IPS-11a (cell line): ENCODE measurements at regions not wholly inside any gene's neighbourhood (a gene's known extent, or its start where the extent isn't known, plus 50 kb on each side); places are given as distances from the start of the nearest gene placed in this dataset.

Source experiments
- H3K4me3 ChIP-seq: one replicate; pipeline ENCODE4 v1.5.1; 2013; ENCODE audit warnings: low read depth, low read length, control low read depth

DNA sequence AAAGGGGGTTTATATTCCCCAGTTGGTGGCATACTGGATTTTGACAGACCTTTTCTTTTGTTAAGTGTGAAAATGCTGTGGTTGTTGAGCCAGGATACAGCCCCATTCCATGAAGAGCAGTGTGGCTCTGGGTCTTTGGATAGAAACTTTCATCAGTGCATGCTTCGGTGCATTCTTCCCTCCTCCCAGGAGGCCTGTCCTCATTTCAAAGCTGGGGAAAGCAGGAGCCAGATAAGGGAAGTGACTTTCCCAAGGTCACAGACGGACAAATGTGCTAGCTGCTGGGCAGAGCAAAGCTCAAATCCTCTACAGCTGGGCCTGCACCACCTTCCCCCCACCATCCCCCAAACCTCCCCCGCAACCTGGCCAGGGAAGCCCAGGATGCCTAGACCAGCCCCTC, 184.5 kb upstream of the NTM start:
- no peak overlapping the region for H3K4me3 ChIP-seq

DNA sequence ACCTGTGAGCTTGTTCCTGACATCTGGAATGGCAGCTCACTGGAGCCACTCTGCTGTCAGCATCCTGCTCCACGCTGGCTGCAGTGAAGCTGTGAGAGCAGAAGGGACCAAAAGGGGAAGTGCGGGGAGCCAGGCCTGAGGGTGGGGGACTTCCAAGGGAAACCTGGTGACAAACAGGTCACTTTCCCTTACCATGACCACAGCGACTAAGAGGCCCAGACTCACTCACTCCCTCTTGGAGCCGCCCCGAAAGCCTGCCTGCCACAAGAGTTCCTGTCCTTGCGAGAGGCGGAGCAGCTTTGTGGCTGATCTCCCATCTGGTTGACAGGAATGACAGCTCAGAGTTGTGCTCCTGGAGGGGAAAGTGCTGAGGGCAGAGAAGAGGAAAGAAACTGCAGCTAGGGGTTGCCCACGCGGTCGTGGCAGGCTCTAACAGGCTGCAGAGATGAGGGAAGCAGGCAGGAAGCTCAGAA, 183.8 kb upstream of the NTM start:
- H3K4me3 ChIP-seq, result no peak overlapping the region

DNA sequence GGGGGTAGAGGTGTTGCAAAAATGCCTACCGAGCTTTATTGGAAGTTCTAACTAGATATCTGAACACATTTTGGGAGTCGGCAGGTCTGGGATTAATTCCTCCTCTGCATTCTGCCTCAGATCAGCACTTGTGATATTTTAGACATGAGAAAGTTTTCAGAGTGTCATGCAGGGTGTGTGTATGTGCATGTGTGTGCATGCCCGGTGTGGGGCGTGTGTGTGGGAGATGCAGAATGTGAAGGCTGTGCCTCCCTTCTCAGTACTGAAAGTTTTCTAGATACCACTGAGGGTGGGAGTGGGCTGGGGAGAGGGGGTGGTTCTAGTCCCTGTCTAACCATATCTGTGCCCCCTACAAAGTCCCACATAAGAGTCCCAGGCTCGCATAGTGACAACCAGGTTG, 180.0 kb upstream of the NTM start:
- H3K4me3 ChIP-seq, result no peak overlapping the region

DNA sequence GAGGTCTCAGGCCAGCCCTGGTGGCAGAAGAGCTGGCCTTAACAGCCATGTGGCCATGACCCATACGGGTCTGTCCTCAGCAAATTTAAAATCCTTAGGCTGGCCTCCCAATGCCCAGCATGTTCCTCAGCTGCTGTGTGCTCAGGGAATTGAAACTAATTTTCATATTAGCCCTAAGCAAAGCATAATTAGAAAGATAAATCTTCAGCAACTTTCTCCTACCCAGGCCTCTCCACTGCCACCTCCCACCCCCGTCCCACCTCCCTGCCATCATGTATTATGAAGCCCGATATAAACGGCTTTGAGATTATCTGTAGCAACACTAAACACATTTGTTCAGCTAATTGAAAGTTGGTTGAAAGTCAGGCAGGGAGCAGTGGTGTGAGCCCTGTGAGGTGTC, 178.8 kb upstream of the NTM start:
- no peak overlapping the region for H3K4me3 ChIP-seq

DNA sequence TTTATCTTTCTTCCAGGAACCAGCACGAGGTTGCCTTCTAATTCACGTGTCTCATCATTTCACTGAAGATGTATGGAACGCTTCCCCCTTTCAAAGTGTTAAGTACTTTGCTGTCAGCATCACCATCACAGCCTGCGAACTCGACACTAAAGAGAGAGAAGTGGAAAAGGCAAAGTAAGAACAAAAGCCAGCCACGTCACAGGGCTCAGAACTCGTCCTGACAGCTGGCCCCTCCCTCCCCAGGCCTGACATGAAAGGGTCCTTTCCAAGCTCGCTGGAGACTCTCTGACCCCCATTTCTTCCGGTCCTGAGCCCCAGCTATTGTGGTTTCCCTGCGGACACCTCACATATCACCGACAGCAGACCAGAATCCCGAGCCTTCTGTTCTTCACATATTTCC, 177.8 kb upstream of the NTM start:
- no peak overlapping the region for H3K4me3 ChIP-seq

DNA sequence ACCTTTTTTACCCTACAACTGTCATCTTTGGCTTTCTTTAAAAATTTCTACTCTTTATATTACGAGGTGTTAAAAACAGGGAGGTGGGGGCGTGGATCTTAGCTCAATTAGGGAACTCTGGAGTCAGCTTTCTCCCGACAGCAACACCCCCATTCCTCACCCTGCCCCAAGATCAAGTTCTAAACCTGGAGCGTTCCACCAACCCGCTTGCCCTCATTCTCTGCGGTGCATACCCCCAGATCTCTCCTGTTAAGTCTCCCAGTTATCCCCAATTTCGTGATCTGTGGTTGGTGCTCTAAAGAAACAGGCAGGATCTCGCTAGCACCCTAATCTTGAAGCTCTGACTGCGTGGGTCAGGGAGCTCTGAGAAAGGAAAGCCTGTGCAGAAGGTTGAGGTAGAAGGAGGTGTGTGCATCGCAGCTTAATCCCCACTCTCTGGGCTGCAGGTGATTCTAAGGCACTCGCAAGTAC, 177.3 kb upstream of the NTM start:
- no peak overlapping the region for H3K4me3 ChIP-seq

DNA sequence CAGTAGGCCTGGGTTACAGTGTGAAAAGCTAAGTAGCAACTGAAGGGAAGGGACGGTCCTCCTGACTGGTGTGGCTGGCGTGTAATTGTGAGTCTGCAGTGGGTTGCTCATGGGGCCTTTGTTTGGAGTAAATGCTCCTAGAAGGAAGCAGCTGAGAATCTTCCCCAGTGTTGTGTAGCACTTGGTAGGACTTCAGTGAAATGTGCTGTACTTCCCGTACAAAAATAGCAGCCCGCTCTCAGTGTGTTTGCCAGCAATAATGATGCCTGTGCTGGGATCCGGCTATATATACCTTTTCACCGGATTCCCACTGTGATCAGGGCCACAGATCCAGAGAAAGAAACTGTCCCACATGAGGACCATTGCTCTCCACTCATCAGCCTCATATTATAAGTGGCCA, 175.7 kb upstream of the NTM start:
- no peak overlapping the region for H3K4me3 ChIP-seq

DNA sequence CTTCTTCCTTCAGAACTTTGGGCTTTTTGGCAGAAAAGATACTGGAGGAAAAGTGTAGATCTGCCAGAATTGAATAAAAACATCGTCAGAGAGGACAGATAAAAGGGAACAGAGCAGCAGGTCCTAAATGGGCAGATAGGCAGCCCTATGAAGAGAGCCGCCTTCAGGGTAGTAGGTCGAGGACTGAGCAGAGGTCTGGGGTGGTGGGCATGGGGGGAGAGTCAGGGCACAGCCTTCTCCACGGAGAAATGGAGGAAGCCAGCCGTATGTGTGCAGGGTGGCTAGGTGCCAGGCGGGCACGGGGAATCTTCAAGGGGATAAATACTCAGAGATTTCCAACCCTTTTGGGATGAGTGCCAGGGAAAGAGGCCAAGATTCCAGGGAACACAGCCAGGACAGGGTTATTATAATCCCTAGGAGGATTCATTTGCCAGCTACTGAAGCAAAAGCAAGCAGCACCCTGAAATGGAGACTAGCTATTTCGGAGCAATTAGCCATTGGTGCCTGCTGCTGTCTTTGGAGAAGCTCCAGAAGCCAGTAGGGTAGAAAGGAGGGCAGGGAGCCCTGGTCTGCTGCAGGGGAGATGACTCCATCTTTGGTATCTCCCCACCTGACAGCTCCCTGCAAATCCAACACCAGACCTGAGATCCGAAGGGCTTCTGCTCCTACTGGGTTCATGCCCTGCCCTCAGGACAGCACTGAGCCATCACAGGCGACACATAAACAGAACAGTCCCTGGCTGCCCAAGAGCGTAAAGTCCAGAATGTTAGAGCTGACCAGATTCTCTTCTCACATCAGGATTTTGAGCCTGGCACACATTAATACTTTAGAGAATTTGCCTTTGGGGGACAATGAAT, 174.5 kb upstream of the NTM start:
- no peak overlapping the region for H3K4me3 ChIP-seq

DNA sequence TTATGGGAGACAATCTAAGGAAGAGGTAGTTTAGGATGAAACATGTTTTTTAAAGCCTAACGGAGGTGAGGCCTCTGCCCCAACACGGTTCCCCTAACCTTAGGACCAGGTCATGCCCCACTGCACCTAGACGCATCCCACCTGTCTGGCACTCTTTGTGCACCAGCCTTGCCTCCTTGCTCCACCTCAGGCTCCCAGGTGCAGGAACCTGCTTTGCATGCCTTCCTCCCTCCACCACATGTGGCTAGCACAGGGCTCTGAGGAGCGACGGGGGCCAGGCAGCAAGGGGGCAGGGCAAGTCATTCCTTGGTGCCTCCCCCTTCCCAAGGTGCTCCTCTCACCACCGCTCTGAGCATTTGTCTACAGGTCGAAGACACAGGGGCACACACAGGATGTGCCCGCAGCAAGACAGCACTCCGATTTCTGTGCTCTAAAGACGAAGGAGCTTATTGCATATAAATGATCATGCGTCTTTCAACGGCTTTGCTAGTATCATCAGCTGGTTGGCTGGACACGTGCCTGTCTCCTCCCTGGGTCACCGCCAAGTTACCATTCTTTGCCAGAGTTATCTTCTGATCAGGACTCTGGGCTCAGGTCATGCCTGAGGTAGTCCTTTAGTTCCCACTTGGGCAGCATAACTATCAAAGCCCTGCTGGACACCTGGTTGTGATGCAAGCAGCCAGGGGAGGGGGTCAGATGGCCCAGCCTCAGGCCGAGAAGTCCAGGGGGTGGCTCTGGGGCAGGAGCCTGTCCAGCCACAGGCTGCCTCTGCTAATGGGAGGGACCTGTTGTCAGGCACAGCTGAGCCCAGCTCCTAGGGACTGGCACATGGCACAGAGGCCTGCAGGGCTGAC, 172.0 kb upstream of the NTM start:
- no peak overlapping the region for H3K4me3 ChIP-seq

DNA sequence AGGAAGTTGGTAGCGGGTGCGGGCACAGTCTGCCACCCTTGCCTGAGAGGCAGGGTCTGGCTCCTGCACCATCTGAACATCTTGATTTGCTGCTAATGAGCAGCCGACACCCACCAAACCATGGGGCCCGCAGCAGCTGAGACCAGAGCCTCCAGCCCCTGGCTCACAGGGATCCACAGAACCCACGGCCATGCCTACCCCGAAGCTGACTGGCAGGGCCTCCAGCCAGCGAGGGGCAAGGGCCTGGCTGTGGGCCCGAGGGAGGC, 171.5 kb upstream of the NTM start:
- H3K4me3 ChIP-seq, result no peak overlapping the region

DNA sequence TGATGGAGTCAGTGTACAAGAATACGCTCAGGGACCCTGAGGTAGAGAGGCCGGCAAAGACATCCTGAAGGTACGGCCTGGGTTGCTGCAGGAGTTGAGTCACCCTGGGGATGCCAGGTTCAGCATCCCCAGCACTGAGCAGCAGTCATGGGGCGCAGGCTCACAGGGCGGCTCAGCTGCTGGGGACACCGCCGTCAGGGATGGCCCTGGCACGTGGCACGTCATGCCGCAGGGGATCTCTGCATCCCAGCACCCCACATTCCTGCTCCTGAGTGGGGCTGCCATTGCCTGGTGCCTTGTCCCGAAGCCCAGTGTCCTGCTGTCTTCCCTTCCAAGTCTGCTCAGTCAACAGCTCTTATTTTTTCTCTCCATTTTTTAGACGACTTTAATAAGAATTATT, 168.7 kb upstream of the NTM start:
- H3K4me3 ChIP-seq, result no peak overlapping the region

DNA sequence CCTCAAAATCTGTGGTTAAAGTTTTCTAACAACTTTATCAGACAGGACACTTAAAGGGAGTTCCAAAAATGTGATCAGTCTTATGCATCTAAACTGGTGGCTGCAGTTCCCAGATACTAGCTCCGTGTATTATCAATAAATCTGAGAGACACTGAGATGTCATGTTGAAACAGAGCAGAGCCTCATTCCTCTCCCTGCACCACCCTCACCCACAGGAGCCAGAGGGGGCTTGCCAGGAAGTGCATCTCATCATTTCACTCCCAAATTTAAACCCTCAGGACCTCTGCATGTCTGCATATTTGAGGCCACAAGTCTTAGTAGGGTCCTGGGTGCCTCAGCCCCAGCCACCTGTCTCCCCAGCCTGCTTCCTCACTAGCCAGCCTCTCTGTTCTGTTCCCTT, 167.4 kb upstream of the NTM start:
- H3K4me3 ChIP-seq, result no peak overlapping the region

DNA sequence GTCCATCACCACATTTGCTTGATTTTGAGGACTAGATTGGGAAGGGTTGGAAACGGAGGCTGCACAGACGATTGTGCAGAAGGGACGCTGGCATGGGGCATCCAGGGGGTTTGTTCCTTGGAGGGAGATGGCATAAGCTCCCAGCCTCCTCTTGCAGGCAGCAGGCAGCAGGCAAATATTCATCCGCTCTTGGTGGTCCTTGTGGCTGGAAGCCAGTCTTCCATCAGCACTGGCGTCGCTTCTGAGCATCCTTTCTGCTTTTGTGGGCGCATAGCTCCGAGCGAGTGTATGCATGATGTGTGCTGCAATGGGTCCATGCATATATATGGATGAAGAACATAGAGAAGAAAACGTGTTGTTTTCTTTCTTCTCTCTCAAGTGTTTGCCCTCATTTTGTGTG, 166.1 kb upstream of the NTM start:
- H3K4me3 ChIP-seq, result no peak overlapping the region

DNA sequence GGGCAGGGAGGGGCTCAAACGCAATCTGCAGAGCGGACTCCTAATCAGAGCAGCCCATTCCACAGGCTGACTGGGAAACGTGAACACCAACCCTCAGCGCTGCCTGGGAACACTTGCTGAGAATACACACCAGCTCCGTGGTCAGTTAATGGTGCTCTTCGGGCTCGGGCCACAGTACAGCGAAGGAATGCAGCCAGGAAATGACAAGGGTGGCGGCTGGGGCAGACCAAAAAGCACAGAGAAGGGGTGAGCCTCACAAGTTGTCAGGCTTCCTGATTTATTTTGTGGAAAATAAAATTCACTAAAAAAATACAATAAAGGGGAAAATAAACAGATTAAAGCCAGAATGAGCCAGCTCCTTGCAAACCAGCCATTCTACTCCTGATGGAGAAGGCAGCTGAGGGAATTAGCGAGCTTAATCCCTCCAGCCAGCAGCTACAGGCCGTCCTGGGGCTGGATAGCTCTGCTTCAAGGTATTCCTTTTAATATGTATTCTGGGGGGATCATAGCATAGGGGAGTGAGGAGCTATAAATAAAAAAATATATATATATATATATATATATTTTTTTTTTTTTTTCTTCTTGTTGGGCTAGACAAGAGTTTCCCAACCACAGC, 165.5 kb upstream of the NTM start:
- no peak overlapping the region for H3K4me3 ChIP-seq

DNA sequence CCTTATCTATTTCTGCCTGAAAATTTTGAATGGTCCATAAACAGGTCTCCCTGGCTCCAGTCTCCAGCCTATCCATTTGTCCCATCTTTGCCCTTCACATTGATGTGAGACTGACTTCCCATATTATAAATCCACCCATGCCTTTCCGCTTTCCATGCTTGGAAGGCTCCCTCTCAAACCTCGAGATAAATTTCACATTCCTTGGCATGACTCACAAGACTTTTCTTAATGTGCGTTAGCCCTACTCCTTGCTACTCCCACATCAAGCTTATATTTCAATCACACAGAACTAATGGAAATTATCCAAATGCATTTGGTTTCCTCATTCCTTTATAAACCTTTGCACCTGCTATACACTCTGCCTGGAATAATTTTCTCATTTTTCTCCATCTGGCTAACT, 163.7 kb upstream of the NTM start:
- H3K4me3 ChIP-seq, result no peak overlapping the region

DNA sequence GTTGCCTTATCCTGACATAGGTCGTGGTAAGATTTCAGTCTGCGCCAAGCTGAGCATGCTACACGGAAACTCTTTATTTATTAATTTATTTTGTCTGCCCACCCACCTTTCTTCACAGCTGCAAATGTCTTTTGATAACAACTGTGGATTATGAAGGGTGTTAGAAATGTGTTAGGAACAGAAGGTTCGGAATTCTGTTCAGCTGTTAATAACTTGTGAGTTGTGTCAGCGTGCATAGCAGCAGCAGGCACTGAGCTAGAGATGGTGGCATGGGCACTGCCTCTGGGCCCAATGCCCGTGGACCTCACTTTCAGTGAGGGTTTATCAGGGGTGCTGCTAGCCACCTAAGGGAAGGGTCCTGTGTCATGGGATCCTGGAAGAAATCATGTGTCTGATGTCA, 162.5 kb upstream of the NTM start:
- no peak overlapping the region for H3K4me3 ChIP-seq

DNA sequence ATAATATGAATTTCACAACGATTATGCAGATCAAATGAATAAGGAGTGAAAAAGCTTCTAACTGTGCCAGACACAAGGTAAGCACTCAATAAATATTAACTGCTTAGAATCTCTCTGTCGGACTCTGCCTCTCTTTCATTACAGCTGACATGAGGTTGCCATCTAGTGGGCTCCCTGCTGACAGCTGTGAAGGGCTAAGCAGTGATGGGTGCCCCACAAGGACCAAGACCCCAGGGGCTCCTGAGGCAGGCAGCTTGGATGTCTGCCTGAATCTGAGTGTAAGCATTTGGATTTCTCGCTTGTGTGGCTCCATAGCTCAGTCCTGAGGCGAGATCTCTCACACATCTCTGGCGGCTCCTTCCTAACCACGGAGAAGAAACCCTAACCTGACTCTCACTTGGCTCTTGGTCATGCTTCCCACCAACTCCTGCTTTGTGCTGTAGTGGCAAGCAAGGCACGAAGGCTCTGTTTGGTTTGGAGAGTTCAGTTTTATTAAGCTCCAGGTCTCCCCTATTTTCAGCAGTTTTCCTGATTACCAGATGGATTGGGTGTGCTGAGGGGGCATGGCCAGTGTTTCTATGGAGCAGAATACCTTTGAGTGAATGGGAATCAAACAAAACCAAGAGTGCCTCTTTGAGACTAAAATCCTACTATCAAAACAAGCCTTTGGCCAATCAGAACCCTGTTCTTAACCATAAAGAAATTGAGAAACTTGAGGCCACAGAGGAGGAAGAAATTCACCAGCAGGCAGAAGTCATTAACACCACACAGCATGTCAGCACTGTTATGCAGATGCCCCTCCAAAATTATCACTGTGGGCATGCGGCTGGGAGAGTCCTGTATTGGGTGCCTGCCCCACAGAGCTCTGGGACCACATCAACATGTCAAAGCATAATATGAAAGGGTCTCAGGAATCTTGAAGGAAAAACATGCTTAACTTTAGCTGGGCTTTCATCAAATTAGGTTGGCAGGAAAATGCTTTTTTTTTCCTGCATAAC, 152.8 kb upstream of the NTM start:
- H3K4me3 ChIP-seq, result no peak overlapping the region

DNA sequence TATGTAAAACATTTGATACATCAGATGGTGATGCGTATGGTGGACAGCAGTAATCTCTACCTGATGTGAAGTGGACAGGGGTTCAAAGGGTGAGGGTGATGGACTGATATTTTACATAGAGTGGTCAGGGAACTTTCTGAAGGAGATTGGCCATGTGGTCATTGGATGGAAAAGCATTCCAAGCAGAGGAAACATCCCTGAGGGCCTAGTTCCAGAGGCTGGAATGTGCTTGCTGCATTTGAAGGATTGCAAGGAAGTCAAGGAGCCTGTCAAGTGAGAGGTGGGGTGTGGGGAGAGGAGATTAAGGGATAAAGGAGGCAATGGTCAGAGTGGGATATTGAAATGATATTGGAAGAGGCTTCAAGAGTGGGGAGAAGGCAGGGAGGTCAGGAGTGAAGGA, 151.9 kb upstream of the NTM start:
- H3K4me3 ChIP-seq, result no peak overlapping the region

DNA sequence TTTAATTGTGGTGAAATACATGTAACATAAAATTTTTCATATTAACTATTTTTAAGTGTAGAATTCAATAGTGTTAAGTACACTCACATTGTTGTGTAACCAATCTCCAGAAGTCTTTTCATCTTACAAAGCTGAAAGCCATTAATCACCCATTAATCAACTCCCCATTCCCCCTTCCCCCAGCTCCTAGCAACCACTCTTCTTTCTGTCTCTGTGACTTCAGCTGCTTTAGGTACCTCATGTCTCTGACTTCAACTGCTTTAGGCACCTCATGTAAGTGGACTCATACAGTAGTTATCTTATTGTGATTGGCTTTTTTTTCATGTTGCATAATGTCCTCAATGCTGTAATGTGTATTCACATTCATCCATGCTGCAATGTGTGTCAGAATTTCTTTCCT, 150.8 kb upstream of the NTM start:
- H3K4me3 ChIP-seq, result no peak overlapping the region

DNA sequence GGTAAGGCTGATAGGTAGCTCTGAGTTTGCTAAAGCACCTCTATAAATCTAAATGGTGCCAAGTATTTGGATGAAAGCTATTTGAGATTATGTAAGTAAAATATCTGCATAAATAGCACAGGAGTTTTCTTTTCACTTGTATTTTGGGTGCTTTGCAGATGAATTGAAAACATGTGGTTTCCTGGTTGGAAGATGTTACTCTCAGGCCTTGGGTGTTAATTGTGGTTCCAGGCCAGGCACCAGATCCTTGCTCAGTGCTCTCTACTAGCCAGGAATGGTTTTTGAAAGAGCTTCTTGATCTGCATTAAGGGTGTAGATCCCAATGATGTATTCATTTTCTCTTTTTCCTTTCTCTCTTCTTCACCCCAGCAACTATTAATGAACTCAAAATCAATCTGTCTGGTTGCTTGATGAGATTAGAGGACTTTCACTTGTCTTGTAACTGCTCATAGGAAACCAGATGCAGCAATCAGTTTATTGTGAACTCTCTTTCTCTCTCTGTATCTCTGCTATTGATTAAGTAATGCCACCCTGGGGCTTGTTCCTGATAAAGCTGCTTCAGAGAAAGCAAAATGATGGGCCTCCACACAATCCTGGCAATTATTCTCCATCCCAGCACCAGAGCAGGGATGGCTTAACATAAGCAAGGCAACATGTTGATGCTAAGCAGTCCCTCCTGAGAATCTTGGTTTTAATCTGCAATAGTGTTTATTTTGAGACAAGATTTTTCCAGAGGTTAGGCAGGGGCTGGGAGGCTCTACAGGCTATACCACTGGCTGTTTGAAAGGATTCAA, 147.0 kb upstream of the NTM start:
- H3K4me3 ChIP-seq, result no peak overlapping the region
